Keratinocyte (primary cell): ENCODE measurements at regions not wholly inside any gene's neighbourhood (a gene's known extent, or its start where the extent isn't known, plus 50 kb on each side); places are given as distances from the start of the nearest gene placed in this dataset.

ENCODE experiments used
- EZH2 ChIP-seq: IDR thresholded peaks from one replicate; pipeline ENCODE4 v1.6.1; 2012; ENCODE audit warnings: inconsistent platforms, mild to moderate bottlenecking, low read length, moderate library complexity
- TF ChIP-seq, protein P1 (sequence below), 3 experiments: IDR thresholded peaks in 1 of 3; conservative IDR thresholded peaks in 1 of 3; optimal IDR thresholded peaks in 1 of 3; 2 replicates in 2 of 3; 3 replicates in 1 of 3; pipeline versions ENCODE3 to v1.5.1; 2011; ENCODE audit warnings: low read length in 3 of 3, mild to moderate bottlenecking in 3 of 3, moderate library complexity in 2 of 3, control low read depth in 1 of 3, inconsistent platforms in 1 of 3; ENCODE audit not compliant: insufficient read depth in 2 of 3; ENCODE audit errors: extremely low read depth in 1 of 3

DNA sequence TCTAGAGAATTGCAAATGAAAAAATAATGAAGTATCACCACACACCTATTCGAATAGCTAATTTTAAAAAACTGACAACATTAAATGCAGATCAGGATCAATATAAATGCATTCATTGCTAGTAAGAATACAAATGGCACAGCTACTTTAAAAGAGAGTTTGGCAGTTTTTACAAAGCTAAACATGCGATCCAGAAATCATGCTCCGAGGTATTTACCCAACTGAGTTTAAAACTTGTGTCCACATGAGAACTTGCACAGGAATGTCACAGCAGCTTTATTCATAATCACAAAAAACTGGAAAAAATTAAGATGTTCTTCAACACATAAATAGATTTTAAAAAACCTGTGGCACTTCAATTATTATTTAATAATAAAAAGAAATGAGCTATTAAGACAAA lies 345.5 kb upstream of the TRPC7 start:
- TF ChIP-seq, protein P1, sequence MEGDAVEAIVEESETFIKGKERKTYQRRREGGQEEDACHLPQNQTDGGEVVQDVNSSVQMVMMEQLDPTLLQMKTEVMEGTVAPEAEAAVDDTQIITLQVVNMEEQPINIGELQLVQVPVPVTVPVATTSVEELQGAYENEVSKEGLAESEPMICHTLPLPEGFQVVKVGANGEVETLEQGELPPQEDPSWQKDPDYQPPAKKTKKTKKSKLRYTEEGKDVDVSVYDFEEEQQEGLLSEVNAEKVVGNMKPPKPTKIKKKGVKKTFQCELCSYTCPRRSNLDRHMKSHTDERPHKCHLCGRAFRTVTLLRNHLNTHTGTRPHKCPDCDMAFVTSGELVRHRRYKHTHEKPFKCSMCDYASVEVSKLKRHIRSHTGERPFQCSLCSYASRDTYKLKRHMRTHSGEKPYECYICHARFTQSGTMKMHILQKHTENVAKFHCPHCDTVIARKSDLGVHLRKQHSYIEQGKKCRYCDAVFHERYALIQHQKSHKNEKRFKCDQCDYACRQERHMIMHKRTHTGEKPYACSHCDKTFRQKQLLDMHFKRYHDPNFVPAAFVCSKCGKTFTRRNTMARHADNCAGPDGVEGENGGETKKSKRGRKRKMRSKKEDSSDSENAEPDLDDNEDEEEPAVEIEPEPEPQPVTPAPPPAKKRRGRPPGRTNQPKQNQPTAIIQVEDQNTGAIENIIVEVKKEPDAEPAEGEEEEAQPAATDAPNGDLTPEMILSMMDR (optimal IDR thresholded peaks at IDR 0.05 in 1 of 3, IDR thresholded peaks at IDR 0.05 in 1 of 3, conservative IDR thresholded peaks at IDR 0.05 in 1 of 3; ENCODE audit: extremely low read depth in 1 of 3, insufficient read depth in 2 of 3, low read length in 3 of 3) = no peak
- TF ChIP-seq EZH2 = no peak
